Osteoblast (primary cell): ENCODE measurements at regions not wholly inside any gene's neighbourhood (a gene's known extent, or its start where the extent isn't known, plus 50 kb on each side); places are given as distances from the start of the nearest gene placed in this dataset.

Source experiments
- DNase-seq: peaks from one replicate; pipeline ENCODE4 v3.0.0; 2011; ENCODE audit warnings: low spot score, mixed read lengths; ENCODE audit not compliant: insufficient read length; ENCODE audit errors: missing footprints
- H2AFZ ChIP-seq: 2 replicates; pipeline ENCODE4 v1.6.0; 2011; ENCODE audit warnings: mild to moderate bottlenecking, low read length
- H3K27ac ChIP-seq: 2 replicates; pipeline ENCODE4 v1.5.1; 2011; ENCODE audit warnings: mild to moderate bottlenecking, low read depth, low read length, moderate library complexity
- H3K27me3 ChIP-seq: 2 replicates; pipeline ENCODE4 v1.6.0; 2012; ENCODE audit warnings: mild to moderate bottlenecking, control low read depth, inconsistent platforms, low read length, moderate library complexity; ENCODE audit not compliant: insufficient read depth
- H3K36me3 ChIP-seq: 2 replicates; pipeline ENCODE4 v1.5.1; 2011; ENCODE audit warnings: mild to moderate bottlenecking, low read length, control low read depth, moderate library complexity; ENCODE audit not compliant: insufficient read depth
- H3K4me1 ChIP-seq: 2 replicates; pipeline ENCODE4 v1.5.1; 2011; ENCODE audit warnings: mild to moderate bottlenecking, low read length, control low read depth, moderate library complexity; ENCODE audit not compliant: insufficient read depth
- H3K4me2 ChIP-seq: 2 replicates; pipeline ENCODE4 v1.6.0; 2011; ENCODE audit warnings: mild to moderate bottlenecking, low read length; ENCODE audit not compliant: insufficient read depth
- H3K4me3 ChIP-seq: fragments of 200-600 bp; sonication (generic); 3 replicates; pipeline ENCODE4 v1.5.1; 2012; ENCODE audit warnings: mild to moderate bottlenecking, low read length, inconsistent platforms; ENCODE audit not compliant: insufficient read depth
- H3K79me2 ChIP-seq: 2 replicates; pipeline ENCODE4 v1.6.0; 2012; ENCODE audit warnings: mild to moderate bottlenecking, low read length, control low read depth, inconsistent platforms; ENCODE audit not compliant: insufficient read depth
- H3K9me3 ChIP-seq: 2 replicates; pipeline ENCODE4 v1.5.1; 2011; ENCODE audit warnings: low read depth, low read length, control low read depth
- H4K20me1 ChIP-seq: 2 replicates; pipeline ENCODE4 v1.6.0; 2012; ENCODE audit warnings: mild to moderate bottlenecking, low read length, control low read depth; ENCODE audit not compliant: insufficient read depth
- TF ChIP-seq, protein P1 (sequence below): IDR thresholded peaks from 2 replicates; pipeline ENCODE4 v1.5.1; 2011; ENCODE audit warnings: mild to moderate bottlenecking, low read depth, low read length, moderate library complexity; ENCODE audit errors: extremely low read depth

DNA sequence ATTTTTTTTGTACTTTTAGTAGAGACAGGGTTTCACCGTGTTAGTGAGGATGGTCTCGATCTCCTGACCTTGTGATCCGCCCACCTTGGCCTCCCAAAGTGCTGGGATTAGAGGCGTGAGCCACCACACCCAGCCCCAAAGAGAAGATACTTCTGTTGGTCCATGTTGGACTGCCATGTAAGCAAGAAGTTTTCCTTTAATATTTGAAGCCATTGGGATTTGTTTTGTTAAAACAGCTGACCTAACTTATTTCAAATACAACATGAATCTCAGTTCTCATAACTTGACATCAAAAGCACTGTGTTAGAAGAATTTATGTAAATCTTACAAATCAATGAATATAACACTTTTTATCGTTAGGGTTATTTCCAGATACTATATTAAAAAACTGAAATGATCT lies 302.4 kb downstream of the SDHAF3 start:
- TF ChIP-seq, protein P1, sequence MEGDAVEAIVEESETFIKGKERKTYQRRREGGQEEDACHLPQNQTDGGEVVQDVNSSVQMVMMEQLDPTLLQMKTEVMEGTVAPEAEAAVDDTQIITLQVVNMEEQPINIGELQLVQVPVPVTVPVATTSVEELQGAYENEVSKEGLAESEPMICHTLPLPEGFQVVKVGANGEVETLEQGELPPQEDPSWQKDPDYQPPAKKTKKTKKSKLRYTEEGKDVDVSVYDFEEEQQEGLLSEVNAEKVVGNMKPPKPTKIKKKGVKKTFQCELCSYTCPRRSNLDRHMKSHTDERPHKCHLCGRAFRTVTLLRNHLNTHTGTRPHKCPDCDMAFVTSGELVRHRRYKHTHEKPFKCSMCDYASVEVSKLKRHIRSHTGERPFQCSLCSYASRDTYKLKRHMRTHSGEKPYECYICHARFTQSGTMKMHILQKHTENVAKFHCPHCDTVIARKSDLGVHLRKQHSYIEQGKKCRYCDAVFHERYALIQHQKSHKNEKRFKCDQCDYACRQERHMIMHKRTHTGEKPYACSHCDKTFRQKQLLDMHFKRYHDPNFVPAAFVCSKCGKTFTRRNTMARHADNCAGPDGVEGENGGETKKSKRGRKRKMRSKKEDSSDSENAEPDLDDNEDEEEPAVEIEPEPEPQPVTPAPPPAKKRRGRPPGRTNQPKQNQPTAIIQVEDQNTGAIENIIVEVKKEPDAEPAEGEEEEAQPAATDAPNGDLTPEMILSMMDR: no peak
- no peak overlapping the region for H3K27ac ChIP-seq
- H3K4me2 ChIP-seq: no peak overlapping the region
- no peaks in the 10 kb centered on the region for H3K27me3 ChIP-seq
- no peak for DNase-seq
- H3K9me3 ChIP-seq: no peaks in the 10 kb centered on the region
- H3K4me1 ChIP-seq: no peaks in the 10 kb centered on the region
- H3K4me3 ChIP-seq: no peak overlapping the region
- H3K36me3 ChIP-seq: no peaks in the 10 kb centered on the region
- no peak overlapping the region for H2AFZ ChIP-seq
- H4K20me1 ChIP-seq: no peaks in the 10 kb centered on the region
- no peaks in the 10 kb centered on the region for H3K79me2 ChIP-seq

DNA sequence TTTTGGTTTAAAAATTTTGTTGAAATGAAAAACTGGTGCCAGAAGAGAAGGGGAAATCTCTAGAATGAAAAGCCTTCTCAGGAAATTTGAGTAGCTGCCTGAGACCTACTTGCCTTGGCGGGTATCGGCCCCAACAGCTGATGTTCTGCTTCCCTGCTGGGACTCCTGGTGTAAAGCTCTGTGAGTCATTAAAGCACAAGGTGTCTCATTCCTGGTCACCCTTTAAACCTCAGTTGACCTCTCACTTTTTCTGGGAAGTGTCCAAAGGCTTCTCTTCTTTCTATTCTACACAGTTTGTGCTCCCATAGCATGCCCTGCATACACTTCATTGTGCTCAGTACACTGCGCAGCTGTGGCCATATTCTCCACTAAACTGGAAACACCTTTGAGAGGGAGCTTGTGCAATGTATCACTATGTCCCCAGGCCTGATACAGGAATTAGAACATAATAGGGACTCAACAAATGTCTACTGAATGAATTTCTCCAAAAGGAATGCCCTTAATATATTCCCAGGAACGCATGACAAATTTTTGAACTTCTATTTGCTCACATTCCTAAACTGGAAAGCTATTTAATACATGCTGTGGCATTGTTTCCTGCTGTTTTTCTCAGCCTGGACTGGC lies 303.9 kb downstream of the SDHAF3 start:
- no peaks in the 10 kb centered on the region for H3K9me3 ChIP-seq
- H3K4me1 ChIP-seq: no peaks in the 10 kb centered on the region
- H3K36me3 ChIP-seq: no peaks in the 10 kb centered on the region
- H3K4me2 ChIP-seq: no peak overlapping the region
- H3K4me3 ChIP-seq: no peak overlapping the region
- no peak overlapping the region for H3K27ac ChIP-seq
- H3K79me2 ChIP-seq: no peaks in the 10 kb centered on the region
- H2AFZ ChIP-seq: no peak overlapping the region
- no peaks in the 10 kb centered on the region for H4K20me1 ChIP-seq
- no peak for DNase-seq
- TF ChIP-seq, protein P1: no peak
- H3K27me3 ChIP-seq: no peaks in the 10 kb centered on the region

DNA sequence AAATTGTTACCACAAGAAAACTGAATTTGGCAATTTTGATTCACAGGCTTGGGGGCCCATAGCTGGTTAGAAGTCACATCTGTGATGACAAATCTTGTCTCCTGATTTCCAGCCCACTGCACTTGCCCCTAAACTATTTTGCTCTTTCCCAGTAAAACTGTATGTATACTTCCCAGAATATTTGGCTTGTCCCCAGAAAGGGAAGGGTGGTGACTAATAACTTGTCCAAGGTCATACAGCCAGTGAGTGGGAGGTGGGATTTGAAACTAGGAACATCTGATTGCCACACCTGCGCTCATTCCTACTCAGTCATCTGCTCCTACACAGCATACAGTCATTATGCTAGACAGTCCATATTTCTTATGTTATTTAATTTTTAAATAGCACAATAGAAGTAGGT lies 304.5 kb downstream of the SDHAF3 start:
- Histone ChIP-seq H3K27ac (no peak overlapping the region), H3K4me2 (no peak overlapping the region), H3K27me3 (no peaks in the 10 kb centered on the region), H3K36me3 (no peaks in the 10 kb centered on the region), H3K79me2 (no peaks in the 10 kb centered on the region), H4K20me1 (no peaks in the 10 kb centered on the region), H3K9me3 (no peaks in the 10 kb centered on the region), H3K4me3 (no peak overlapping the region), H3K4me1 (no peaks in the 10 kb centered on the region), H2AFZ (no peak overlapping the region)
- TF ChIP-seq, protein P1: no peak
- no peak for DNase-seq

DNA sequence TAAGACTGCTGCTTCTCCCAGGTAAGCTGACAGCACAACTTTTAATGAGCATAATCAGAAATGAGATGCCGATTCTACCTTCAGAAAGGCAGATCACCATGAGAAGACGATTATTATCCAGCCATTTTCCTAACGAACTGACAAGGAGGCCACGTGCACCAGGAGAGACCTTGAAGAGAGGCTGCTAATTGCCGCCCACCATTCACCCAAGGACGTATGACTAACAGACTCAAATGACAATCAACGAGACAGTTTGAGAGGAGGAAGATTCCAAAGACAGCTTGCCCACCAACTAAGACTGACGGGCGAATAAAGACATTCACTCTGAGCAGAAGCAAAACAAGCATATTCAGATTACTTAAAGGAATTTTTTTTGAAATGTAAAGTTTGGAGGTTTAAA lies 301.9 kb upstream of the TAC1 start:
- Histone ChIP-seq H2AFZ (no peak overlapping the region), H3K27me3 (no peaks in the 10 kb centered on the region), H3K4me3 (no peak overlapping the region), H3K79me2 (no peaks in the 10 kb centered on the region), H3K36me3 (no peaks in the 10 kb centered on the region), H4K20me1 (no peaks in the 10 kb centered on the region), H3K4me1 (no peaks in the 10 kb centered on the region), H3K27ac (no peak overlapping the region), H3K4me2 (no peak overlapping the region), H3K9me3 (peaks cover 2% of the 10 kb centered on the region)
- no peak for DNase-seq
- TF ChIP-seq, protein P1: no peak
